ENCODE measurements at regions not wholly inside any gene's neighbourhood (a gene's known extent, or its start where the extent isn't known, plus 50 kb on each side); places are given as distances from the start of the nearest gene placed in this dataset.
"Not testable (repeated sequence)": the region's sequence is repeated elsewhere in the genome, so short reads cannot be mapped to it uniquely, and the experiment has no call there.

DNA sequence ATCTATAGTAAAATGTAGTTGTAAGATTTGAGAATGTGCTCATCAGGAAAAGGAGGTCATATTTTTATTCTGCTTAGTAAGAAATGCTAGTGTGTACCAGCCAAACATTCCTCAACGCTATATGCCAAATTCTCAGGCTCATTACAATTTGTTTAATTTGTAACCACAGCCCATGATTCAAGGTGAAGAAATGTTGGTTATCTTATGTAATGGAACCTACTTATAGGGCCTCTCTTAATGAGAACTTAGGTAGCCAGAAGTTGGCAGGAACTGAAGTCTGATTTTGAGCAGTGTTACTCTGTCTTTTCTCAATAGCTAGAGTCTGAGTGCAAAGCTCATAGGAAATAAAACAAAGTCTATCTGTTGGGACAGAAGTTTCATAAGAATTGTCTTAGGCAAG lies 595.0 kb downstream of the GLUD2 start:
- FAIRE-seq (no peak), DNase-seq (ENCODE audit: insufficient read length, low spot score) (no peak)
- TF ChIP-seq POLR2A (IDR thresholded peaks at IDR 0.05; ENCODE audit: low read depth, low read length) (no peak), POU2F2 (IDR thresholded peaks at IDR 0.05; ENCODE audit: low read depth, low read length) (no peak), TAF1 (IDR thresholded peaks at IDR 0.05; ENCODE audit: low read depth, low read length) (no peak), SPI1 (IDR thresholded peaks at IDR 0.05; ENCODE audit: low read depth, low read length) (no peak), PAX5 (IDR thresholded peaks at IDR 0.05; ENCODE audit: insufficient read depth, low read length, severe bottlenecking) (no peak)

DNA sequence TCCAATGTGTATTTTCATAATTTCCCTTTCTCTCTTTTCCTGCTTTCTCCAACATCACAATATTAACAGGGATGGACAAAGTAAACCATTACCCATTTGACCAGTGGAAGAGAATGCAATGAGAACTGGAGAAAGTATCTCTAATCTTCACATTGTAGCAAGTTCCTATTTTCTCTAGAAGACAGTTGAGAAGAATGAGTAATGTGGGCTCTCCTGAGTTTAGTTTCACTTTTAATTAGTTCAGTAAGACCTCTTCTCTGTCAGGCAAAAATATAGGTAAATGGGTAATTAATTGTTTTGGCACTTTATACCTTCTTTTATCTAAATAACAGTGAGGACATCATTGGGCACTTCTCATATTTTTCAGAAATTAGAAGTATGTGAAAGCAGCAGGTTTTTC lies 602.0 kb downstream of the GLUD2 start:
- no peak for FAIRE-seq
- DNase-seq (ENCODE audit: insufficient read length, low spot score), result no peak

DNA sequence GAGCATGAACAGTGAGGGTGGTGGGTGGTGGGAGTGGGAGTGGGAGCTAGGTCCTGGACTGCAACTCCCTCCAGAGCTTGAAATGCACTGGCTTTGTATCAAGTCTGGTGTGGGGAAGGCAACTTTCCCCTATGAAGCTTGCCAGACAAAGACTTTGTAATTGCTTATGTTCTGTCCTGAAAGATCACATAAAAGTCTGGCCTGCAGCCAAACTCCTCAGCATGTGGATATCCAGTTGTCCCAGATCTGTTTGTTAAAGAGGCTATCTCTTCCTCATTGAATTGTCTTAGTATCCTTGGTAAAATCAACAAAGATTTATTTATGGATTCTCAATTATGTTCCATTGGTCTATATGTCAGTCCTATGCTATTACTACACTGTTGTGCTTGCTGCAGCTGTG lies 607.9 kb downstream of the GLUD2 start:
- DNase-seq (ENCODE audit: insufficient read length, low spot score), result no peak
- TF ChIP-seq SPI1 (IDR thresholded peaks at IDR 0.05; ENCODE audit: low read depth, low read length), result no peak
- no peak for FAIRE-seq

More for the DNA sequence above, 602.0 kb downstream of the GLUD2 start:
- TF ChIP-seq SPI1 (IDR thresholded peaks at IDR 0.05; ENCODE audit: low read depth, low read length) (no peak), PAX5 (IDR thresholded peaks at IDR 0.05; ENCODE audit: insufficient read depth, low read length, severe bottlenecking) (no peak)

DNA sequence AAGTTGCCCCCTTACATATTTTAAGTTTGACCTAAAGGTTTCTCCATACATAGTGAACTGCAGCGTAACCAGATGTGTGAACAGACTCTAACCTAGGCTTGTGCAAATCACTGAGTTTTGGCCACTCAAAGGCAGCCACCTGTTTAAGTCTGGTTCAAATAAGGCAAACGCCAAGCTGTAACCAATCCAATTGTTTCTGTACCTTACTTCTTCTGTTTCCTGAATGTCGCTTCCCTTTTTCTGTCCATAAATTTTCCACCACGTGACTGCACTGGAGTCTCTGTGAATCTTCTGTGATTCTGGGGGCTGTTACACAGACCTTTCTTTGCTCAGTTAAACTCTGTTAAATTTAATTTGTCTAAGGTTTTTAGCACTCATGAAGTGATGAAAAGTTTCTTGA lies 618.8 kb downstream of the GLUD2 start:
- DNase-seq (ENCODE audit: insufficient read length, low spot score) (no peak), FAIRE-seq (no peak)
- TF ChIP-seq POU2F2 (IDR thresholded peaks at IDR 0.05; ENCODE audit: low read depth, low read length), result no peak
- TF ChIP-seq SPI1 (IDR thresholded peaks at IDR 0.05; ENCODE audit: low read depth, low read length), result no peak
- TF ChIP-seq PAX5 (IDR thresholded peaks at IDR 0.05; ENCODE audit: insufficient read depth, low read length, severe bottlenecking), result no peak
- no peak for TF ChIP-seq TAF1 (IDR thresholded peaks at IDR 0.05; ENCODE audit: low read depth, low read length)
- no peak for TF ChIP-seq POLR2A (IDR thresholded peaks at IDR 0.05; ENCODE audit: low read depth, low read length)
- no peak for TF ChIP-seq POLR2AphosphoS5 (IDR thresholded peaks at IDR 0.05; ENCODE audit: low read depth, low read length)

DNA sequence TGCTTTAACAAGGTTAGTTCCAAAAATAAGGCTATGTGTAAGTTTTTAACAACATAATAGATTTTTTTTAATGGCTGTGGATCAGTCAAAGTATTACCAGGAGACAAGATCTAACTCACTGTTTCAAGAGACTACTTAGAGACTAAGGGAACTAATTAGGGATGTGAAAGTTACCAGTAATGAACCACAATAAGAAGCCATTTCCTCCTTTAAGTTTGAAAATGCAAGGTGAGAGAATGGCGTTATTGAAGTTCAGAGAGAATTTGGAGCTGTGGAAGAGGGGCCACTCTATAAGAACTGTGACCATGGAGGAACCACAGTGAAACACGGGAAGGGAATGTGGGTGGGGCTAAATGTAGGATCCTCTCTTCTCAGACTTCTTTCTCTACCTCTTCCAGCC lies 624.2 kb downstream of the GLUD2 start:
- DNase-seq (ENCODE audit: insufficient read length, low spot score), result no peak
- TF ChIP-seq SPI1 (IDR thresholded peaks at IDR 0.05; ENCODE audit: low read depth, low read length), result 0 out of 2 replicates have a peak, but pooled peaks have one; percentile 21
- no peak for TF ChIP-seq TAF1 (IDR thresholded peaks at IDR 0.05; ENCODE audit: low read depth, low read length)
- no peak for TF ChIP-seq PAX5 (IDR thresholded peaks at IDR 0.05; ENCODE audit: insufficient read depth, low read length, severe bottlenecking)
- FAIRE-seq, result no peak

DNA sequence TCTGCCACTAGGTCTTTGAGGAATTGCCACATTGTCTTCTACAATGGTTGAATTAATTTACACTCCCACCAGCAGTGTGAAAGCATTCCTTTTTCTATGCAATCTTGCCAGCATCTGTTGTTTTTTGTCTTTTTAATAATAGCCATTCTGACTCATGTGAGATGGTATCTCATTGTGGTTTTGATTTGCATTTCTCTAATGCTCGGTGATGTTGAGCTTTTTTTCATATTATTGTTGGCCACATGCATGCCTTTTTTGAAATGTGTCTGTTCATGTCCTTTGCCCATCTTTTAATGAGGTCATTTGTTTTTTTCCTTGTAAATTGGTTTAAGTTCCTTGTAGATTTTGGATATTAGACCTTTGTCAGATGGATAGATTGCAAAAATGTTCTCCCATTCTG lies 661.8 kb downstream of the GLUD2 start:
- not testable (repeated sequence) for FAIRE-seq; DNase-seq (ENCODE audit: insufficient read length, low spot score)

DNA sequence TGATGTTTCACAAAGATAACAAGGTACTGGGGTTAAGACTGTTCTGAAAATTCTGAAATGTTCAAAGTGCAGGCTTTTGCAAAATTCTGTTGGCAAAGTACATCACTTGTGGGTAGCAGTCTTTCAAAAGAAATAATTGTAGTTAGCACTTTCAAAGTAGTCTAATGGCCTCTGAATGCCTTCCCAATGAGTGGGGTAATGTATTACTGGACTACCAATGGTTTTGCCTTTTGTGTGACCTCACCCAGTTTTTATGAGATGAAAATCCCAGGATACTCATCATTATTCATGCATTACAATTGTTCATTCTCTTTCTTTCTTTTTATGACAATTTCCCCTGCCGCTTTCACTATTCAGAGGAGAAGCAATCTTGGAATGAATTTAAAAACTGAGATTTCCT lies 686.1 kb downstream of the GLUD2 start:
- FAIRE-seq (no peak), DNase-seq (ENCODE audit: insufficient read length, low spot score) (no peak)
- TF ChIP-seq POLR2AphosphoS5 (IDR thresholded peaks at IDR 0.05; ENCODE audit: low read depth, low read length), result no peak
- TF ChIP-seq POU2F2 (IDR thresholded peaks at IDR 0.05; ENCODE audit: low read depth, low read length), result no peak
- no peak for TF ChIP-seq SPI1 (IDR thresholded peaks at IDR 0.05; ENCODE audit: low read depth, low read length)
- no peak for TF ChIP-seq TAF1 (IDR thresholded peaks at IDR 0.05; ENCODE audit: low read depth, low read length)
- no peak for TF ChIP-seq POLR2A (IDR thresholded peaks at IDR 0.05; ENCODE audit: low read depth, low read length)
- TF ChIP-seq PAX5 (IDR thresholded peaks at IDR 0.05; ENCODE audit: insufficient read depth, low read length, severe bottlenecking), result no peak

DNA sequence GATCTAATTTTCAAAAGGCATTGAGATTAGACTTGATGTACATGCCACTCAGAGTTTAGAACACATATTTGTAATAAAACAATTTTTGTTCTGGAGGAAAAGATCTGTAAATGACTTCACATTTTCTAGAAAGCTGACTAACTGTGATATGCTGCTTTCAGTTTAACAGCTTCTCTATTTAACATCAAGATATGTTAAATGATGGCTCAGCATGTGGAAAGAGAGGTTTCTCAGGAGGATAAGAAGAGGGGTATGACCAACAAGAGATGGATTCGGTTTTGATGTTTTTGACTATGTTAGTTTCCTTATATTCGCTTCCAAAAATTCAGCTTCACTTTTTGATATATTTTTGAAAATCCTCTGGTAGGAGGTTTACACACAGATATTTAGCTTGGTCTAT lies 698.7 kb downstream of the GLUD2 start:
- FAIRE-seq (no peak), DNase-seq (ENCODE audit: insufficient read length, low spot score) (no peak)
- TF ChIP-seq TAF1 (IDR thresholded peaks at IDR 0.05; ENCODE audit: low read depth, low read length), result no peak
- no peak for TF ChIP-seq PAX5 (IDR thresholded peaks at IDR 0.05; ENCODE audit: insufficient read depth, low read length, severe bottlenecking)
- no peak for TF ChIP-seq POU2F2 (IDR thresholded peaks at IDR 0.05; ENCODE audit: low read depth, low read length)
- no peak for TF ChIP-seq POLR2A (IDR thresholded peaks at IDR 0.05; ENCODE audit: low read depth, low read length)
- no peak for TF ChIP-seq POLR2AphosphoS5 (IDR thresholded peaks at IDR 0.05; ENCODE audit: low read depth, low read length)
- TF ChIP-seq SPI1 (IDR thresholded peaks at IDR 0.05; ENCODE audit: low read depth, low read length), result no peak

DNA sequence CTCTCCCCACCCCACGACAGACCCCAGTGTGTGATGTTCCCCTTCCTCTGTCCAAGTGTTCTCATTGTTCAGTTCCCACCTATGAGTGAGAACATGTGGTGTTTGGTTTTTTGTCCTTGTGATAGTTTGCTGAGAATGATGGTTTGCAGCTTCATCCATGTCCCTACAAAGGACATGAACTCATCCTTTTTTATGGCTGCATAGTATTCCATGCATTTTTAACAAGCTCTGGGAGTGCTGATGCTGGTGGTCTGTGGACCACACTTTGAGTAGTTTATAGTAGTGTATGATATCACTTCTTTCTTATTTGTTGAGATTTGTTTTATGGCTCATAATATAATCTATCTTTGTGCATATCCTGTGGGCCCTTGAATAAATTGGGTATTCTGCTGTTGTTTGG lies 706.2 kb downstream of the GLUD2 start:
- not testable (repeated sequence) for FAIRE-seq; DNase-seq (ENCODE audit: insufficient read length, low spot score)

DNA sequence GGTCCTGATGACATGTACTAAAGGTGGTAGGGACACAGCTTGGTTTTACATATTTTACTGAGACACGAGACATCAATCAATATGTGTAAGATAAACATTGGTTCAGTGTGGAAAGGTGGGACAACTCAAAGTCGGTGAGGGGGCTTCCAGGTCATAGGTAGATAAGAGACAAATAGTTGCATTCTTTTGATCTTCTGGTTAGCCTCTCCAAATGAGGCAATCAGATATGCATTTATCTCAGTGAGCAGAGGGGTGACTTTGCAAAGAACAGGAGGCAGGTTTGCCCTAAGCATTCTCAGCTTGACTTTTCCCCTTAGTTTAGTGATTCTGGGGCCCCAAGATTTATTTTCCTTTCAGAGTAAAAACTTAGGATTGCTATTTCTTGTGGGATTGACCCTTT lies 706.9 kb downstream of the GLUD2 start:
- no peak for DNase-seq (ENCODE audit: insufficient read length, low spot score)
- TF ChIP-seq POLR2AphosphoS5 (IDR thresholded peaks at IDR 0.05; ENCODE audit: low read depth, low read length) (no peak), TAF1 (IDR thresholded peaks at IDR 0.05; ENCODE audit: low read depth, low read length) (no peak), POLR2A (IDR thresholded peaks at IDR 0.05; ENCODE audit: low read depth, low read length) (no peak), PAX5 (IDR thresholded peaks at IDR 0.05; ENCODE audit: insufficient read depth, low read length, severe bottlenecking) (no peak), SPI1 (IDR thresholded peaks at IDR 0.05; ENCODE audit: low read depth, low read length) (no peak), POU2F2 (IDR thresholded peaks at IDR 0.05; ENCODE audit: low read depth, low read length) (no peak)
- no peak for FAIRE-seq

DNA sequence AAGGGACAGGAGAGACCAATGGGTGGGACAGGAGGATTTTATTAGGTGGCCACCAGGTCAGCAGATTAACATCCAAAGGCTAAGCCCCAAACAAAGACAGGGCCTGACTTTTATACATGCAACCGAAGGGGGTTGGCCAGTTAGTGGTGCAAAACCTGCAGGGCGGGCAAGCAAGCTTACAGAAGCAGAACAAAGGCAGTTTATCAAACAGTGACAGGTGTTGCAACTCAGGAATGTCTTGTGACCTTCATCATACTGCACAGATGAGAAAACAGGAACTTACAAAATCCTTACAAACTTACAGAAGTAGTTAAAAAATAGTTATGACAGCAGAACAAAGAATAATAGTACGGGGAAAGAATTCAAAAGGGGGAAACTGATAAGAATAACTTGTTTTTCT lies 708.1 kb downstream of the GLUD2 start:
- FAIRE-seq, result no peak
- no peak for TF ChIP-seq POLR2AphosphoS5 (IDR thresholded peaks at IDR 0.05; ENCODE audit: low read depth, low read length)
- TF ChIP-seq TAF1 (IDR thresholded peaks at IDR 0.05; ENCODE audit: low read depth, low read length), result no peak
- no peak for TF ChIP-seq POLR2A (IDR thresholded peaks at IDR 0.05; ENCODE audit: low read depth, low read length)
- TF ChIP-seq PAX5 (IDR thresholded peaks at IDR 0.05; ENCODE audit: insufficient read depth, low read length, severe bottlenecking), result no peak
- TF ChIP-seq POU2F2 (IDR thresholded peaks at IDR 0.05; ENCODE audit: low read depth, low read length), result no peak
- no peak for TF ChIP-seq SPI1 (IDR thresholded peaks at IDR 0.05; ENCODE audit: low read depth, low read length)
- no peak for DNase-seq (ENCODE audit: insufficient read length, low spot score)
